MG63 (cell line): ENCODE measurements at regions not wholly inside any gene's neighbourhood (a gene's known extent, or its start where the extent isn't known, plus 50 kb on each side); places are given as distances from the start of the nearest gene placed in this dataset.

Source experiments
- DNase-seq: peaks from one replicate; pipeline ENCODE4 v3.0.0-alpha.2; 2020
- H3K27me3 ChIP-seq: fragments of 250-450 bp; sonication (Bioruptor Pico); 2 replicates; pipeline ENCODE4 v1.5.1; 2020; ENCODE audit warnings: mild to moderate bottlenecking, moderate library complexity
- H3K36me3 ChIP-seq: fragments of 250-450 bp; sonication (Bioruptor Pico); 2 replicates; pipeline ENCODE4 v1.5.1; 2020; ENCODE audit warnings: mild to moderate bottlenecking, moderate library complexity
- H3K4me3 ChIP-seq: fragments of 250-450 bp; sonication (Bioruptor Pico); 2 replicates; pipeline ENCODE4 v1.5.1; 2020; ENCODE audit warnings: mild to moderate bottlenecking, moderate library complexity
- H3K9me3 ChIP-seq: fragments of 250-450 bp; sonication (Bioruptor Pico); 2 replicates; pipeline ENCODE4 v1.5.1; 2020; ENCODE audit warnings: mild to moderate bottlenecking, moderate library complexity

DNA sequence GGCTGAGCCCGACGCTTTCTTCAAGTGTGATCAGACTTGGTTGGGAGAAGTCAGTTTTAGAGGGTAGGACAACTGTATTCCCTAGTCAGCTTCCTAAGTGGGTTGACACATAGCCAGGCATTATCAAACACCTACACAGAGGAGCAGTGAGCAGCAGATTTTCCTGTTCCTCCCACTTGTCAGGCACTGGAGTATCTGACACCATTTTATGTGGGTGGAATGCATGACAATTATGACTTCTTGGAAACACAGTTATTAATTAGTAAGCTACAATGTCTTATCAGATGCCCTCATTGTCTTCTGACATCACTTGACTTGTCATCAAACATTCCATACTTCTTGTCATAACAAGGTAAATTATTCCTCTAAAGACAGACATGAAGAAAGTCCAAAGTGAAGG lies 124.9 kb downstream of the IRX2 start:
- H3K36me3 ChIP-seq, result no peaks in the 10 kb centered on the region
- DNase-seq, result no peak
- no peak overlapping the region for H3K4me3 ChIP-seq
- H3K27me3 ChIP-seq, result peaks cover 26% of the 10 kb centered on the region
- H3K9me3 ChIP-seq, result no peaks in the 10 kb centered on the region

DNA sequence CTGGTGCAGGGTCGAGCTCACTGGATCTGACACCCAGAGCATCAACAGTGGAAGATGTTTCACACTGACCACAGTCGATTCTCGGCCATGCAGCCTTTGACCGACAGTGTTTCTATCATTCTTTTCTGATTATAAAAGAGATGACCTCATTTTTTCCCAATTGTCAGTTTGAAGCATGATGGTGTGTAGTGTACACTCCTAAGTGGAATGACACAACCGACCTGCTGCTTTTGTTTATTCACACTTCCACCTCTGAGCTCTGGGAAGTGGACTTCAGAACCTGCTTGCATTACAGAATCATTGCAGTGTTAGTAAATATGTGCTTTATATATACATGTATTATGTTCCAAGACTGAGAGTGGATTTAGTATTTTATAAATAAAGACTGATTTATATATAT lies 128.6 kb downstream of the IRX2 start:
- Histone ChIP-seq H3K36me3 (no peaks in the 10 kb centered on the region), H3K27me3 (peaks cover 23% of the 10 kb centered on the region), H3K4me3 (no peak overlapping the region), H3K9me3 (no peaks in the 10 kb centered on the region)
- DNase-seq, result no peak

DNA sequence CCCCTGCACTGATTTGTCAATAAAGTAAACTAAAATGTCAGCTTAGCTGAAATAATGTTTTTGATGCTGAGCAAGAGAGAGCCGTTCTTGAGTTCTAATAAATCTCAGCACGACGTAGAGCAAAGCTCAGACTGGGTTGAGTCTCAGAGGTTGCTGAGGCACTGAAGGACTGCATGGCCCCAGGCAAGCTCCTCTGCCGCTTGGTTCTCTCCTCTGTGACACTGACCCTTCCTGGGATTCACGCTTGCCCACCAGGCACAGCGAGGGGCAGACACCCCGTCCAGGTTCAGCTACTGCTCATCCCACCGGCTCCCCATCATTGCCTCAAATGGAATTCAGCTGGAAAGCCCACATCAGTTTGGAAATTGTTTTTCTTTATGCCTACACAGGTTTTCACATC lies 129.8 kb downstream of the IRX2 start:
- no peaks in the 10 kb centered on the region for H3K9me3 ChIP-seq
- H3K27me3 ChIP-seq, result peaks cover 21% of the 10 kb centered on the region

DNA sequence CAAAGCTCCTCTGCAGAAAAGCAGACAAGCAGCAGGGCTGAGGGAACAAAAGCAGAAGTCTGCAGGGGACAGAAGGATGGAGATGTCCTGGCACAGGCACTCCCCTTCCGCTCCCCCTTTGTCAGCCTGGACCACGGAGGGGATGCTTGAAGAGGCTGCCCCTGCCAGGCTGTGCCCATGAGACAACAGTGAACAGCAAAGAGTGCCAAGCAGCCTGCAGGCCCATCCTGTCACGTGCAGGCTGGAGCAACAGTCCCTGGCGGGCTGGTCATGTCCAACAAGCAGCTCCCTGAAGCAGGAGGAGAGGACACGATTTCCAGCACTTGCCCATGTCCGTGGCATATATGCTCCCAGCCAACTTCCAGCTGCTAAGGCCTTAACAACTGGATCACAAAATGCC lies 132.3 kb downstream of the IRX2 start:
- peaks cover 12% of the 10 kb centered on the region for H3K27me3 ChIP-seq
- DNase-seq, result no peak
- no peak overlapping the region for H3K4me3 ChIP-seq
- H3K36me3 ChIP-seq, result no peaks in the 10 kb centered on the region
- H3K9me3 ChIP-seq, result no peaks in the 10 kb centered on the region; the same call in 1 of the 2 replicates

More for the DNA sequence above, 129.8 kb downstream of the IRX2 start:
- no peak for DNase-seq
- Histone ChIP-seq H3K4me3 (no peak overlapping the region), H3K36me3 (no peaks in the 10 kb centered on the region)

DNA sequence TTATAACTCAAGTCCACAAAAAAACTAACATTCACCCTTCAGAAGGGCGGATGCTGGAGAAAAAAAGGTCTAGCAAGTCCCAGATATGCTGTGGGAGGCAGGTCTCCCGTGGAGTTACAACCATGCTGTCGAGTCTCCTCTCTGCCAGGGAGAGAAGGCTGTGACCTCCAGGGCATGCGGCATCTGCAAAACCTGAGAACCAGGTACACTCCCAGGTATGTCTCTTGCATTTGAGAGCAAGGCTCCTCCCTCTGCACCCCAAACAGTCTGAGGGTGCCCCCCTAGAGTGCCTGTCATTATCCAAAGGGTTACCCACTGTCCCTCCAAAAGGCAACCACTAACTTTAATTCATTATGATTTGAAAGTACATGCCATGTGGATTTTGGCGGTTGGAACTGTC lies 134.0 kb downstream of the IRX2 start:
- Histone ChIP-seq H3K27me3 (peaks cover 8% of the 10 kb centered on the region), H3K9me3 (no peaks in the 10 kb centered on the region; the same call in 1 of the 2 replicates), H3K36me3 (no peaks in the 10 kb centered on the region), H3K4me3 (no peak overlapping the region)
- no peak for DNase-seq

DNA sequence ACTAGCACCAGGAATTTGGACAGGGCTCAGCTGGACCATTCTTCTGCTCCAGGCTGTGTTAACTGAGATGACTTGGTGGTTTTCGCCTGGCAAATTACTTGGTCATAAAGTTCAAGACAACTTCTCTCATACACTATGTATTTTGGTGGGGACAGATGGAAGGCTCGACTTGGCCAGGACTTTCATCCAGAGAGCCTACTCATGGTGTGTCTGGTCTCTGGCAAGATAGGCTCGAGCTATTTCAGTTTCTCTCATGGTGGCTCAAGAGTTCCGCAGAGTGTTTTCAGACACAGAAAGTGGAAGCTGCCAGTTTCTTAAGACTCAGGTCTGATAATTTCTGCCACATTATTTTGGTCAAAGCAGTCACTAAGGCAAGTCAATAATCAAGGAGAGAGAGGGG lies 135.6 kb downstream of the IRX2 start:
- no peaks in the 10 kb centered on the region; the same call in 1 of the 2 replicates for H3K9me3 ChIP-seq
- H3K36me3 ChIP-seq, result no peaks in the 10 kb centered on the region
- DNase-seq, result no peak
- peaks cover 8% of the 10 kb centered on the region; the same call in 1 of the 2 replicates for H3K27me3 ChIP-seq
- H3K4me3 ChIP-seq, result no peak overlapping the region

DNA sequence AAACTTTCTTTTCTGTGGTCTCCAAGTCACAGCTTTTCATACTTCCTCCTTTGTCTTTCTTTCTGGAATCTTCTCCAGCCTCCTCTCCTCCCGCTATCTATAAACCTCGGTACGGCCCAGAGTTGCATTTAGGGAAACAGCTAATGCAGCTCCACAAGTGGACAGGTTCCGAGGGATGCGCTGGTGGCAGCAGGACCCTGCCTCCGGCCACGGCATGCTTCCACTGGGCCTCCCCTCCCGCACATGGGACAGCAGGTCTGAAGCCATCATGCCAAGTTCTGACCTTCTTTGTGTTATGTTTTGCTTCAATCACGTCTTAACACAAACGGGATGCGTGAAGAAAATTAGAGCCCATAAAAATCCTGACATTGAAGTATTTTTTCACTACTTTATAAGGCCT lies 136.9 kb downstream of the IRX2 start:
- no peak for DNase-seq
- no peaks in the 10 kb centered on the region for H3K36me3 ChIP-seq

DNA sequence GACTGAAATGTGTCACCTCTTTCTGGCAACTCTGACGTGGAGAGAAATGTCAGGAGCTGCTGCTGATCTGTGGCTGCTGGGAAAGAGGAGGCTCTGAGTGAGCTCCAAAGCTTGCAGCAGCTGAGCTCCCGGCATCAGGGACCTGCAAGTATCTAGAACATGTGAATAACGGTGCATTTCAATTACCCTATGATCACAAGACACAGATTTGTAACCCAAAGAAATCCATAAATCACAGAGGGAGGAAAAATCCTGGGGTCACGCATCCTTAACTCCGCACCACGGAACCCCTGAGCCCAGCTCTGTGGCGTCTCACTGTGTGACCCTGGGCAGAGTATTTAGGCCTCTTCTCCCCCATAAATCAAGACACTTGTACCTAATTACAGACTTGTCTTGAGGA lies 139.8 kb downstream of the IRX2 start:
- Histone ChIP-seq H3K9me3 (no peaks in the 10 kb centered on the region; the same call in 1 of the 2 replicates), H3K36me3 (no peaks in the 10 kb centered on the region), H3K27me3 (peaks cover 6% of the 10 kb centered on the region; the same call in 1 of the 2 replicates), H3K4me3 (no peak overlapping the region)
- no peak for DNase-seq

More for the DNA sequence above, 136.9 kb downstream of the IRX2 start:
- H3K27me3 ChIP-seq, result peaks cover 6% of the 10 kb centered on the region; the same call in 1 of the 2 replicates
- no peaks in the 10 kb centered on the region; the same call in 1 of the 2 replicates for H3K9me3 ChIP-seq
- no peak overlapping the region for H3K4me3 ChIP-seq

DNA sequence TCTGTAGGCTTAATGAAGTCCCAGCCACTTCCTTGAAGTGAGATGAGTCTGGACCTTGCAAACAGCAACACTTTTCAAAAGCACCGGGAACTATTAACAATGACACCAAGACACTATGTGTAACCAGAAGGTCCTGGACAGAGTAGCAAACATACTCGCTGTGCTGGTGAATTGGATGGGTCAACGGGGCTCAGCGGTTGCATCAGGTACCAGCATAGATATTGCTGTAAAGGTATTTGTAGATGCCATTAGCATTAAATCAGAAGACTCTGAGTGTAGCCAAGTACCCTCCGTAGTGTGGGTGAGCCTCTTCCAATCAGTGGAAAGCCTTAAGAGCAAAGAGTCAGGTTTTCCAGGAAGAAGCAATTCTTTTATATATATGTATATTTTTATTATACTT lies 140.5 kb downstream of the IRX2 start:
- Histone ChIP-seq H3K4me3 (no peak overlapping the region), H3K36me3 (no peaks in the 10 kb centered on the region), H3K9me3 (no peaks in the 10 kb centered on the region; the same call in 1 of the 2 replicates), H3K27me3 (peaks cover 1% of the 10 kb centered on the region; the same call in 1 of the 2 replicates)
- no peak for DNase-seq

DNA sequence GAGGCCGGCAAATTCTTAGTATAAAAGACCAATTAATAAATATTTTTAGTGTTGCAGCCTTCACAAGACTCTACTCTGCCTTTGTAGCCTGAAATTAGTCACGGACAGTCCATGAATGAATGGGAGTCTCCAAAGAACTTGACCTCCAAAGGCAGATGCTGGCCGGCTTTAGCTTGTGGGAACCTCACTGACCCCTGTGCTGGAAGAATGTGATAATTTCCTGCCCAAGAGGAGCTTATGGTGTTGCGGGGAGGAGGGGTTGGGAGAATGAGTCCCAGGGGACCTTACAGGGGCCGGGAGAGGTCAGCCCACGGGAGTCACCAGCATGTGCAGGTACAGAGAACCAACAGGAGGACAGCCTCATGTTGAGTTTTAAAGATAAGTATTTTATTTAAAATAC lies 143.1 kb downstream of the IRX2 start:
- Histone ChIP-seq H3K4me3 (no peak overlapping the region), H3K27me3 (no peaks in the 10 kb centered on the region), H3K36me3 (no peaks in the 10 kb centered on the region), H3K9me3 (no peaks in the 10 kb centered on the region)
- DNase-seq, result no peak

DNA sequence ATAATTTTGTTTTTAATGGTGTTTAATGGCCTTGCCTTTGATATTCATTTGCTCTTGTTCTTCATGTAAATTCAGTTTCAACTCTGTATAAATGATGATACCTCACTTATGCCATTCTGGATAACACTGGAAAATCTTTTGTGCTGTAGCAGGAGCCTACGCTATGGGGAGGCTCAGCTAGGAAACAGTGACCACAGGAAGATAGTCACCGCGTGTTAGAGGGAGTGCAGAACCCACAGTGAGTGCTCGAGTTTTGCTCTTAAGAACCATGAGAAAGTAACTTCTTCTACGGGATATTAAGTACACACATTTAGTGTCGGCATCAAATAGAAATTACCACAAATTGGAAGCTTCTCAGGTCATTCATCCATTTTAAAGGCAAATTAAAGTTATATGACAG lies 143.9 kb downstream of the IRX2 start:
- H3K9me3 ChIP-seq, result no peaks in the 10 kb centered on the region
- DNase-seq, result no peak
- H3K27me3 ChIP-seq, result no peaks in the 10 kb centered on the region
- H3K4me3 ChIP-seq, result no peak overlapping the region
- no peaks in the 10 kb centered on the region for H3K36me3 ChIP-seq

DNA sequence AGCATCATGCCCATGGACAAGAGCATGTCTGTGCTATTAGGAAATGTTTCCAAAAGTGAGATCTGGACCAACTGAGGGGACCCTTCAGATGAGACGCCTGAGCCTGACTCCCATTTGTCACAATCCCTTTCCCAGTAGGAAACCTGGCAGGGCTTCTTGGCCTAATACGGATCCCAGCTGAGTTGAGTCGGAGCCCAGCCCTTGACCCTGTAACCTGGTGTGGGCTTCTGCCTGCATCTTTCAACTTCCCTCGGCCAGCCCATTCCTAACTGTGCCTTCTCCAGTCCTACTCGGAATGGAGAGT lies 148.3 kb downstream of the IRX2 start:
- no peak for DNase-seq
- no peak overlapping the region for H3K4me3 ChIP-seq
- H3K9me3 ChIP-seq, result no peaks in the 10 kb centered on the region
- H3K27me3 ChIP-seq, result no peaks in the 10 kb centered on the region
- no peaks in the 10 kb centered on the region for H3K36me3 ChIP-seq

DNA sequence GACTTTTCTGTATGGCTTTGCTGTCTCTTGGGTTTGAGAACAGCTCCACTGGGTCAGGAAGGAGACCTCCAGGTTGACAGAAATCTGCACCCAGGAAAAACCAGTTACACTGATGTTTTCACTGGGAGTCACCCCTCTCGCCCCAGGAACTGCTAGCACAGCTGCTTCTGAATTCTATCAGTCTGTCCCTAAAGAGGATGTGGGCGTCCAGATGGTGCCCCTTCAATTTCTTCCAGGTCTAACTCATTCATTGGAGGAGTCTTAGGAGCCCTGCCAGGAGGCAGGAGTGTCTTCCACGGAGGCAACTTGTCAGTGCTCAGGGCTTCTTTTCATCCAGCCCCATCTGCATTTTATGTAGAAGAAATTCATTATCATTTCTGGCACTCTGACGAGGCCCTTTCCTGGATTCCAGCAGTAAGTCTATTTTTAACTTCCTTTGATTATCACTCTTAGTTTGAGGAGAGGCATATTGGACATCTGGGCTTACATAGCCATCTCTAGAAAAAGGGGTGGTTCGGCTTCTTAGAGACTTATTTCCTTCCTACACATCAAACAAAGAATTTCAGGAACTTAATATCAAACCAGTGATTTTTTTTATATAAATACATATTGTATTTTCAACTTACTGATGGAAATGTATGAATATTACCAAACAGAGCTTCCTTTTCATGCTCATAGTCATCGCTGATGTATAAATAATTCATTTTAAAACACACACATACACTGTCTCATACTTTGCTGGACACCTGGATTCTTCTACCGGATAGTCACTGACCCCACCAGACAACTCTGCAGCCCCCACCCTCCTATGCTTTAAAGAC lies 148.8 kb downstream of the IRX2 start:
- no peaks in the 10 kb centered on the region for H3K9me3 ChIP-seq
- H3K36me3 ChIP-seq, result no peaks in the 10 kb centered on the region
- no peaks in the 10 kb centered on the region for H3K27me3 ChIP-seq
- H3K4me3 ChIP-seq, result no peak overlapping the region
- DNase-seq, result no peak

DNA sequence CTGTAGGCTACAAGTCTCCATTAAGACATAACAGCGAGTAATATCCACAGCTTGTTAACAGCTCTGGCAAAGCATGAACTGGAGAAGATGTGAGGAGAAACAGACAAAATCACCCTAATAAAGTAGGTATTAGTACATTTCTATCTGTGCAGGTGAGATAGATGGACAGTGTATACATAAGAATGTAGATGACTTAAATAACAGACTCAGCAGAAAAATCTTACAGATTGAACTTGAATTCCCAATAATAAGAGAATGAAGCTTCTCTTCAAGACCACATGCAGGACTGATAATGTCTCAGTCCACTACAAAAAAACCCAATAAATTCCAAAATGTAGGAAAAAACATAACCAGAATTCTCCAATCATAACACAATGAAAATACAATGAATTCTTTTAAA lies 153.0 kb downstream of the IRX2 start:
- H3K4me3 ChIP-seq, result no peak overlapping the region
- DNase-seq, result no peak
- H3K27me3 ChIP-seq, result no peaks in the 10 kb centered on the region
- H3K9me3 ChIP-seq, result 0 out of 2 replicates have a peak, but pooled peaks cover 2% of the 10 kb centered on the region
- H3K36me3 ChIP-seq, result no peaks in the 10 kb centered on the region

DNA sequence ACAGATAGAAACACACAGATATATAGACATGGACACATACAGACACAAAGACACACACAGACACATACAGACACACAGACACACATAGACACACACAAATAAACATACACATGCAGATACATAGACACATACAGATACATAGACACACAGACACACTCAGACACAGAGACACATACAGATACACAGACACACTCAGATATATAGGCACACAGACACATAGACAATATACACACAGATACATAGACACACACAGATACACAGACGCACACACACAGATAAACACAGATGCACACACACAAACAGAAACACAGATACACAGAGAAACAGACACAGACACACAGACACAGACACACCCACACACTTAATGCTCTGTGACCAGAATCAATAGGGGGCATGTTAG lies 156.8 kb downstream of the IRX2 start:
- H3K9me3 ChIP-seq, result 0 out of 2 replicates have a peak, but pooled peaks cover 2% of the 10 kb centered on the region
- no peaks in the 10 kb centered on the region for H3K36me3 ChIP-seq
- H3K27me3 ChIP-seq, result no peaks in the 10 kb centered on the region
- no peak for DNase-seq
- H3K4me3 ChIP-seq, result no peak overlapping the region

DNA sequence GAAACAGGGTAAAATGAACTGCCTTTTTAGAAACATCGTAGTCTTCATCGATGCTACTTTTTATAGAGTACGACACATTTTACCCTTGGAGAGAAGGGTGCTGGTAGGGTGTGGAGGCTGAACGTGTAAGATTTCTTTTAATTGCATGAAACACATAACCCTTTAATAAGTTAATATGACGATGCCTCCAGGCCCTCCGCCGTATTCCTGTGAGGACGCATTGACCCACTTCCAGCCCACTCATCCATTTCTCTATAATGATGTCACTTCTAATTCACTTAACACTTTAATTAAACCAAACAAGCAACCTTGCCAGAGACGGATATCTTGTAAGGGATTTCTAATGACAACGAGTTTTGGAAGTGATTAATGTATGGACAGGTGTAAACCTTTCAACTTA lies 158.7 kb downstream of the IRX2 start:
- no peak for DNase-seq
- H3K9me3 ChIP-seq, result 0 out of 2 replicates have a peak, but pooled peaks cover 2% of the 10 kb centered on the region
- no peak overlapping the region for H3K4me3 ChIP-seq
- H3K36me3 ChIP-seq, result no peaks in the 10 kb centered on the region
- H3K27me3 ChIP-seq, result no peaks in the 10 kb centered on the region; the same call in 1 of the 2 replicates

DNA sequence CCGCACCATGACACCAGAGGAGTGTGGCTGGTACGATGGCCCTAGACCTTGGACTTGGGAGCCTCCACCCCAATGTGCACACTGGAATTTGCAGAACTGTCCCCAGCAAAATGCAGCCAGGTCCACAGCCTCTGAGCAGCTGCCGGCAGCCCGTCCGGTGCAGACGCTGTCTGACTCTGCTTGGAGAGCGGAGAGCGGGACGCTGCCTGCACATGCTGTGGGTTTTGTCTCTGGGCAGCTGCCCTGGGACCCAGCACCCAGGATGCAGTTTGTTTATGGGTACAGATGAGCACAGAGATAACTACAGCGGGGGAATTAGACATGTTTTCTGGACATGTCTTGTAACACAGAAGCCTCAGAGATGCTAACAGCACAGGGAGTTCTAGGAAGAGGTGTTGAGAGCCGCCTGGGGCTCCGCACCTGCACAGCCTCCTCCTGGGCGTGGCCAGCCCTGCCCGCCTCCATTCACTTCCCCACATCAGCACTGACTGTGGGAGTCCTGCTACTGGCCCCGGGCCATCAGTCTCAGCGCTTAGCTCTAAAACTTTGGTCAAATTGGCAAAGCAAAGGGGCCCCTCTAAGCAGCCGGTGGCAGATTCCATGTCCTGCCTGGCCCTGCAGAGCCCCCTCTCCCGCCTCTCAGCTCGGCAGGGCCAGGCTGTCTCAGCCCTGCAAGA lies 159.6 kb downstream of the IRX2 start:
- no peak overlapping the region for H3K4me3 ChIP-seq
- H3K9me3 ChIP-seq, result 0 out of 2 replicates have a peak, but pooled peaks cover 2% of the 10 kb centered on the region
- no peaks in the 10 kb centered on the region for H3K36me3 ChIP-seq
- no peaks in the 10 kb centered on the region; the same call in 1 of the 2 replicates for H3K27me3 ChIP-seq
- DNase-seq, result no peak
